ENCODE measurements at regions not wholly inside any gene's neighbourhood (a gene's known extent, or its start where the extent isn't known, plus 50 kb on each side); places are given as distances from the start of the nearest gene placed in this dataset.
A peak's percentile ranks its signal among the peaks of the same experiment; 100 is the strongest.
"Not testable (repeated sequence)": the region's sequence is repeated elsewhere in the genome, so short reads cannot be mapped to it uniquely, and the experiment has no call there.

DNA sequence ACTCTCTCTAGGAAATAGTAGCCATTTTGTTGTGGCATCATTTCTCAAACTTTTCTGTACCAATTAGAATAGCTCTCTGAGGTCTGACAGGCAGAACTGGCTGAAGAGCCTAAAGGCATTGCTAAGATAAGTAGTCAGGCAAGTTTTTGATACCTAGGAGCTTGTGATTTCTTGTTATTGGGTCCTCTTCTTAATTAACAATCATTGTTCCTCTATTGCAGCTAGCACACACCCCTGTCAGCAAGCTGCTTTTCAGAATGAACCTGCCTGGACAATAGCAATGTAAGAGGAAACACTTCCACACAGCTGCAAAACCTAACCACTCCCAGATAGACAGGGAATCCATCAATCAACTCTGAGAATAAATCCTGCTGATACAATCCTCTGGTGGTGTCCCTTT lies 403.9 kb upstream of the TBL1XR1 start:
- DNase-seq: no peak

DNA sequence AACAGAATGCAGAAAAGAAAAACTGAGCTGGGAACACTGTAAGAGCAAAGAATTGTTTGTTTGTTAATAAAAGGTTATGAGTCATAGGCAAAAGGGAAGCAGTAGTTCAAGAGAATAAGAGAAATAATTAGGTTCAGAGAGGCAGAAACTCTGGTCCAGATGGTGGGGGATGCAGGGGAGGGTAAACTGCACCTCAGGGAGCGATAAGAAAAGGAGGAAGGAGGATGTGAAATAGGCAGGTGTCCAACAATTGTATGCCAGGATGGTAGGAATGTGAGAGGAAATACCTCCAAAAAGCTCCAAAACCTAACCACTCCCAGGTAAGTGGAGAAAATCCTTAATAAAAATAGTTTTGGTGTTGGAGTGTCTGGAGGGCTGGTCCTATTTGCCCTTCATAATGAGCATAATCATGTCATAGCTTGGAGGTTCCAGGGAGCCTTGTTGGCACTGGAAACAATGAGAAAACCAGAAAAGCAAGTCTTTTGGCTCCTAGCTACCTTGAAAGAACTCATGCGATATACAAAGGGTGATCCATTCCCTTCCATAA lies 405.4 kb upstream of the TBL1XR1 start:
- DNase-seq: no peak

DNA sequence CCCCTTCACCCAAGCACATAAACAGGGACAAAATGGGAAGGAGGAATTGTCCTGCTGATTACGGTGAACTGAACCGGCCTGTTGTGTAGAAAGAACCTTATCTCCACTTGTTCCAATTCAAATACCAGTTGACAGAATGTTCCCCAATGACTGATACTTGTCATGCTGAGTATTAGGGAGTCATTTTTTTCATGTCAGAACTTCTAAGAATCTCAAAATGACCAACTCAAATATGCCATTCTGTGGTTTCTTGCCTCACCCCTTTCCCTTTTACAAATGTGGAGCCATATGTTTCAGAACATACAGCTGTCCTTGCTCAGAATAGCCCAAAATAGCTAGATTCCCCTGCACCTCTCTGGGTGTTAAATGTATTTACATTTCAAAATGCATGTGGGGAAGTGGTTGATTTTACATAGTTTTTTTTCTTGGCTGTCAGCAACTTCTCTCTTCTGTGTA lies 405.9 kb upstream of the TBL1XR1 start:
- no peak for DNase-seq

DNA sequence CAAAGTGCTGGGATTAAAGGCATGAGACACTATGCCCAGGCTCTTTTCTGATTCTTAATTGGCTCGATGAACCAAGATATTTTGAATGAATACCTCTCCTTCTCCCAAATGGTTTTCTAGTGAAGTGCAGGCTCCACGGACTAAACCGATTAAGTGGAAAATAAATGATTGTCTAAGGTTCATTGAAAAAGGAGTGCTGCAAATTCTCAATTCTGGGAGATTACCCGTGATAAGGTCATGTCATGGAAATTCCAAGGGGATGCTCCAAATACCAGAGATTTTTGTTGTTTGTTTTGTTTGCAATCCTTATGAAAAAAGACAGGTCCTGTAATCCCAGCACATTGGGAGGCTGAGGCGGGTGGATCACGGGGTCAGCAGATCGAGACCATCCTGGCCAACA lies 406.9 kb upstream of the TBL1XR1 start:
- no peak for DNase-seq

DNA sequence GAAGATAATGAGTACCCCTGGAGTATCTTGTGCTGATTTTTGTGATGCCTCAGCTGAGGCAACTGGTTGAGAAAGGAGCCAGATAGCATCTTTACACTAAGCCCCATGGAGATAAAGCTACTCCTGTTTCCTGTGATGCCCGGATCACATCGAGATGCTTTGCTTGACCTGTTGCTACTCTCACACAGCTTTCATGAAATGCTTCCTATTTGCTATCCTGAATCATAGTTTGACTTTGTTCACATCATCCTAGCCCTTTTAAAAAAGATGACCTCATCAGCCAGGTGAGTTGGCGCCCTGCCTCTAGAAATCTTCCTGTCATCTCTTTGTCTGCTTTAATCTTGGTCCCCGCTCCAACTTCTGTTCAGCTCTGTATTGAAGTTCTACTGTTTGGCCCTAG lies 409.6 kb upstream of the TBL1XR1 start:
- DNase-seq: no peak

DNA sequence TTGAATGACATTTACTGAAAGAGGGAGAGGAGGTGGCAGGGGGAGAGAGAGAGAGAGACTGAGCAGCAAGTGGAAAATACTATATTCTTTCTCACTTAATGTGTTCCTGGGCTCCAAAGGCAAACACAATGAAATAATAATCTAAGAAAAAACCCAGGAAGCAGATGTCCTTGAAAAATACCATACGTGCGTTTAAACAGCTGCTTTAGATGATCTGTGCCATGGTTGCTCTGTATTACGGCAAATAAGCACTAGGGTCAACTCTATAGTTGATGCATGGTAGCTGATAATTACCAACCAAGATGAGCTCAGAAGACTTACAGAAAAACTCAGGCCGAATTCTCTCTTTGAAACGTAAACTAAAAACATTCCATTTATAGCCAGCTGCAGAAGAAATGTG lies 410.3 kb upstream of the TBL1XR1 start:
- peak; percentile 57 for DNase-seq

DNA sequence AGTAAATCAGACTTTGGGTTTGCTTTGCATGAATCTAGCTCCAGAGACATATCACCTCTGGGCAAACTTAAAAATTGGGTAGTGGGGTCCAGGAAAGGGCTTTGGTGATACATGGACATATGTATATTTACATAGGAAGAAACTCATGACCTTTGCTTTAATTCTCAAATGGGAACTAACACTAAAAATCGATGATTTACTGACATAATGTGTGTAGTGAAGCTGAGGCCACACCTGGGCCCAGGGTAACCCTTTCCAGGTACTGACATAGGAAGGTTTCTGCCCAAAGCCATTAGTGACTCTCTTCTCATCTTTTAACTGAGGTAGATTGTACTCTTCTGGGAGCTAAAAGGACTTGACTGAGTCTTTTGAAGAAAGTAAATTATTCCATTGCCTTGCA lies 411.2 kb upstream of the TBL1XR1 start:
- no peak for DNase-seq

DNA sequence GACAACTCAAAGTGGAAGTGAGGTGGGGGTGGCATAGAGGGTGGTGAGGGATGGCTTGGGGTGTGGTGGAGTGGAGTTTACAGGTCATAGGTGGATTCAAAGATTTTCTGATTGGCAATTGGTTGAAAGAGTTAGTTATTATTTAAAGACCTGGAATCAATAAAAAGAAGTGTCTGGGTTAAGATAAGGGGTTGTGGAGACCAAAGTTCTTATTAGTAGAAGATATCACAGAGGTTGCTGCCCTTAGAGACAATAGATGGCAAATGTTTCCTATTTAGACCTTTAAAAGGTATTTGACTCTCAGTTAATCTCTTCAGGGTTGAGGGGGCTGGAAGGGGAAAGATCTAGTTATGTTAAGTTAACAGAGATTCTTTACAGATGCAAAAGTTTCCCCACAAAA lies 412.3 kb upstream of the TBL1XR1 start:
- no peak for DNase-seq

DNA sequence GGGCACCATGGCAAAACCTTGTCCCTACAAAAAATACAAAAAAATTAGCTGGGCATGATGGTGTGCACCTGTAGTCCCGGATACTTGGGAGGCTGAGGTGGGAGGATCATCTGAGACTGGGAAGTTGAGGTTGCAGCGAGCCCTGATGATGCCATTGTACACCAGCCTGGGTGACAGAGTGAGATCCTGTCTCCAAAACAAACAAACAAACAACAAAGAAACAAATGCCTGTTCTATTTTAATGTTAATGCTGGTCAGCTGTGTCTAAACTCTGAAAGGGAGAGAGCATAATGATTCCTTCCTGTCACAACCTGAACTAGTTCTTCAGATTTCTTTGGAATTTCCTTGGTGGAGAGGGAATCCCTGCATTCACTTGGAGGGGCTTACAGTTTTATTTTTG lies 413.0 kb upstream of the TBL1XR1 start:
- DNase-seq: no peak

DNA sequence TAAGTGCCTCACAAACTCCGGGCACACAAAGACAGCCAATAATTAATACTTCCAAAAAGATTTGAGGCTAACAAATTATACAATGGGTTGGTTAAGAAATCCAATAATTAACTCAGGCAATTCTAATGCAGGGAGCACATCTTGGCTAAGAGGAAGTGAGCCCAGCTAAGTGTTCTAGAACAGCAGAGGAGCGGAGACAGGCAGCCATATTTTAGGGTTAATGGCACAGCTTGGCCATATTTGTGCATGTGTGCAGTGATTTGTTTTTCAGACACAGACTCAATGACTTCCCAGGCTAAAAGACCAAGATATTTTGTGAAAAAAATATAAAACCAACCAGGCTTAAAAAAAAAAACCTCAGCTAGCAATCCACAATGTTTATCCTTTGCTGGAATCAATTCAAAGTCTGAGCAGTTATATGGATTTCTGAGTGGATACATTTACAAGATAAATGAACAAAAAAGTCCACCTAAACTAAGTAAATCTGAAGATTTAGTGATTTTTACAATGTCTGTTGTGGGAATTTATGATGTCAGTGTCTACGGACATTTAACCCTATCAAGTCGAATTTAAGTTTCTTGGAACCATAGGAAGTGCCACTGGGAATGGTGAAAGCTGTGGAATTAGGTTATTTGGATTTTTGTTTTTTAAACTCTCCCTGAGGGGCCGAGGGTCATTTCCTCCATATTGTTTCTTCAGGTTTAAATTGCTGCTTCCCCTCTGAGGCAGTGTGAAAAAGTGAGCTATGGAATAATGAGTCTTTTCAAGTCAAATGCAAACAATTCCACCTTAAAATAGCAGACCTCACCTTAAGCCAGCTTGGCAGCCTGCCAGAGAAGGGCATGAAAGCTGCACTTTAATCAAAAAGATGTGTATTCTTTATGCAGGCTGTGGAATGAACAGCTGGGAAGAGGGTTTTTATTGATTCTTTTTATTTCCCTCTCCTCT lies 413.7 kb upstream of the TBL1XR1 start:
- DNase-seq: no peak

DNA sequence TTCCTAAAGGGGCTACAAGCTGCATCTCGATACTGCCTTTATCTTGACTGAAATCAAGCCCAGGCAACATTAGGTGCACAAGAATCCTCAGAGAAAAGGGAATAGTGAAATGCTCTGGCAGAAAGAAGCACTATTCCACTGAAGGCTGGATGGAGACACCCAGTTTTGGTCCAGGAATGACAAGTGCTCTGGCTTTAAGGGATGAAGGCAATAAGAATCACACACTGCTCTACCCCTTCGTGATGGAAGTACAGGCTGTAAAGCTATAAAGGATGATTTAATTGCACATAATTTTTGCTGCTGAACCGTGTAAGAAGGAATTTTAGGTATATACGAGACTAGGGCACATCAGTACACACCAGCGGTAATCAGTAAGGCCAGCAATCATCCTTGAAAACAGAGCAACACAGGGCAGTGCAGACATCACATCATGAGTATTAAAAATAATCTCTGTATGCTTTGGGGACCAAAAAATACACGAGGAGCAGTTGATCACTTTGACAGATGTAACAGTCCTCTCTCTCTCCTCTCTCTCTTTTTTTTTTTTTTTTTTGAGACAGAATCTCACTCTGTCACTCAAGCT lies 414.6 kb upstream of the TBL1XR1 start:
- no peak for DNase-seq

DNA sequence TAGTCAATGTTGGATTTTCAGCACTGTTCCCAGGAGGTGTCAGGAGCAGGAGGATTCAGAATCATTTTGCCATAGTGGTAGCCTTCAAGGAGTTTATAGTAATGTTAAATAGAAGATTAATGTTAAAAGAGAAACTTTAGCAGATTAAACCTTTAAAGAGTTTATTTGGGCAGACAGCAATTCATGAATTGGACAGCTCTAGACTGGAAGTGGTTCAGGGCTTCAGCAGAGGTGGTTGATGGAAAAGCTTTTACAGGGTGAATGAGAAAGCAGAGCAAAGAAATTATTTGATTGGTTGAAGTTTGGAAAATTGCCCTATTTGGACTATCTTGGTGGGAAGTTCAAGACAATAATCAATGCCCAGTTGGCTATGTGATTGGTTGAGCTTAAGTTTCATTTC lies 416.6 kb upstream of the TBL1XR1 start:
- DNase-seq: no peak

DNA sequence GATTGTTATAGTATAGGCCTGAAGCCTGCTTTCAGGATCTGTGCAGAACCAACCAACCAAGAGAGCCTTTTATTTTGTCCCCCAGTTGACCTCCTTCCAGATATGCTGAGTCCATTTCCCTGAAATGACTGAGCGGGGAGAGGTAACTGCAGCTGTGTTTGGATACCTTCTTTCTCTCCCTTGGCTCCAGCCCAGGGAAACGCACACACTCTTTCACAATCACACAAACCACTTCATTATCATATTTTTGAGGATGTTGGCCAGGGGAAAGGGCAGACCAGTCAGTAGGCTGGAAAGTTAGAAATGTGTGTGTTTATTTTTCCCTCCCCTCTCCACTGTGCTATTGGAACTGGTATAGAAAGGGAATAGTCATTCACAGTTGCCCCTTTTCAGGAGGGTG lies 417.7 kb upstream of the TBL1XR1 start:
- DNase-seq: no peak

DNA sequence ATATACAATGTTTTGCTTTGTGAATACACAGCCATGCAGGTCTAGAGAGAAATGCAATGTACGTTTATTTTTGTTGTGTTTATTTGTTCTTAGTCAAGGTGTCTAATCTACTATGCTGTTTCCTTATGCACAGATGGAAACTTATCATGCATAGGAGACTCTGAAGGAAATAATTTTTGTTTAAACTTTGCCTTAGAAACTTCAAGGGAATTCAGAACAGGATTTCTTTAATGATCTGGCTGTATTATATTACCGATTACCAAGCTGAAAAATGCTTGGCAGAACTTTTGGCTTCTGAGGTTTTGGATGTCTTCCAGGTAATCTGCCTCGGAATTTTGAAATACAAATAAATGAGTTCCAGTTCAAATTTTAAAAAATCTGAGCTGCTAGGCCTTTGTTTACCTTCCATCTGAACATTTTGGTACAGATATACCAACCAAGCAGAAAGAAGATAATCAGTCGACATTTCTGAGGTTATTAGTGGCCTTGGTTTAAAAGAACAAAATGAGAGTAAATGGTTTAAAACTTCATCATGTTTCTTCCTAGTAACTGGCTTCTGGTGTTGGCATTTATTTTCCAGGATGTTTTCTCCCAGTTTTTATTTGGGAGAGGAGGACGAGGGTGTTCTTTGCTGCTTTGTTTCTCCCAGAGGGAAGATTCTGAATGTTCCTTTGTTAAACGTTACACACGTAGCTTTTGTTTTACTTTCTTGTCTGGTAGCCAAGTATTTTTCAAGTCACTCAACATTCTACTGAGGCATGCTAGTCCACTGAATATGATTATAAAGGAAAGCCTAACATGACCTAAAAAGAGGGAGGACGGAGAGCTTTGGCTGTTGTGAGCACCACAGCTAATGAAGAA lies 421.8 kb upstream of the TBL1XR1 start:
- no peak for DNase-seq

DNA sequence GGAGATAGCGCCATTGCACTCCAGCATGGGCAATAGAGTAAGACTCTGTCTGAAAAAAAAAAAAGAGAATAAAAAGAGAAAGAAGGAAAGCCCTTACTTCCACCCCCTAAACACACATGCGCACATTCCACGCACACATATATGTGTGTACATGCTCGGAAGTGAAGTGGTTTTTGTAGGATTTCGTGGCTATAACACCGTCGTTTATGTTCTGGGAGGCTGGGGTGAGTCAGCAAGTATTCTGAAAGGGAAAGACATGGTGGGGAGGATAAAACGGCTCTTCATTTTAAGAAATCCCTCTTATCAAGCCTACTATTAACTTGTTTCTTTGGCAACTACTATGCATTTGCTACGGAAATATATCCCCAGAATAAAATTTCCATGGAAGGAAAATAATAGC lies 422.8 kb upstream of the TBL1XR1 start:
- DNase-seq: no peak

DNA sequence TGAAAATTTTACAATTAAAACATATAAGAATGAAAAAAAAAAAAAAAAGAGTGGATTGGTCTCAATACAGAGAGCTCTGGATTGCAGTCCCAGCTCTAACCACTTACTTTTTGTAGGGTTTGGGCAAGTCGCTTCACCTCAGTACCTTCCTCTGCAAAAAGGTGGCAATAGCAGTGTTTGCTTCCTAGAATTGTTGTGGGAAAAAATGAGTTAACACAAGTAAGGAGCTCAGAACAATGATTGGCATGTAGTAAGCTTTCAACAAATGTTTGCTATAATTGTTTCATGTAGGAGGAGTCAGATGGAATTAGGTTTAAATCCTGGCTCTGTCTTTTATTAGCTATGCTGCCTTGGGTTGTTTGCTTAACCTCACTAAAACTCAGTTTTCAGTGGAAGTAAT lies 425.2 kb upstream of the TBL1XR1 start:
- peak; percentile 19 for DNase-seq

DNA sequence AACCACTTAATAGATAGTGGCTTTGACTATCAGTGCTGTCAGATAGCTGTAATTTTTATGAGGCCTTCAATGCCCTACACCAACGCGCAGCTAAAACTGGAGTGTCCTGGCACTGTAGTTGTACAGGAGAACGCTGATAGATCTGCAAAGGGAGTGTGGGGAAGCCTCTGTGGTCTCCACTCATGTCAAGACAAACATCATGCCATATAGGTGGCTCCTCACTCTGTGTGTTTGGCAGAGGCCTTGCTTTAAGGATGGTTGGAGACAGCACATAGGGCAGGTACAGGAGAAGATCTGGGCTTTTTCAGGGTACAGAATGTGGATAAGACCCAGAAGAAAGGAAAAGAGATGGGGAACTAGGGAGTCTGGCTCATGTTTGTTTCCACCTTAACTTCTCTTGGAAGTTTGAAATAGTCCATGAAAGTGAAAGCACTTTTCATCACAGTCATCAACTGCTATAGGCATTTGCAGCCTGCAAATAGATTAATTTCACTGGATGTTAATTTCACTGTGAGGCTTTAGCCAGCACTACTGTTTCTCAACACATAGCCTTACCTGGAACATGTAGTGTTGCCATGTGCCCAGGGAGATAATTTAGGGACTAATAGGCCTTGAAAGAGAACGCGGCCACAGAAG lies 425.8 kb upstream of the TBL1XR1 start:
- no peak for DNase-seq

DNA sequence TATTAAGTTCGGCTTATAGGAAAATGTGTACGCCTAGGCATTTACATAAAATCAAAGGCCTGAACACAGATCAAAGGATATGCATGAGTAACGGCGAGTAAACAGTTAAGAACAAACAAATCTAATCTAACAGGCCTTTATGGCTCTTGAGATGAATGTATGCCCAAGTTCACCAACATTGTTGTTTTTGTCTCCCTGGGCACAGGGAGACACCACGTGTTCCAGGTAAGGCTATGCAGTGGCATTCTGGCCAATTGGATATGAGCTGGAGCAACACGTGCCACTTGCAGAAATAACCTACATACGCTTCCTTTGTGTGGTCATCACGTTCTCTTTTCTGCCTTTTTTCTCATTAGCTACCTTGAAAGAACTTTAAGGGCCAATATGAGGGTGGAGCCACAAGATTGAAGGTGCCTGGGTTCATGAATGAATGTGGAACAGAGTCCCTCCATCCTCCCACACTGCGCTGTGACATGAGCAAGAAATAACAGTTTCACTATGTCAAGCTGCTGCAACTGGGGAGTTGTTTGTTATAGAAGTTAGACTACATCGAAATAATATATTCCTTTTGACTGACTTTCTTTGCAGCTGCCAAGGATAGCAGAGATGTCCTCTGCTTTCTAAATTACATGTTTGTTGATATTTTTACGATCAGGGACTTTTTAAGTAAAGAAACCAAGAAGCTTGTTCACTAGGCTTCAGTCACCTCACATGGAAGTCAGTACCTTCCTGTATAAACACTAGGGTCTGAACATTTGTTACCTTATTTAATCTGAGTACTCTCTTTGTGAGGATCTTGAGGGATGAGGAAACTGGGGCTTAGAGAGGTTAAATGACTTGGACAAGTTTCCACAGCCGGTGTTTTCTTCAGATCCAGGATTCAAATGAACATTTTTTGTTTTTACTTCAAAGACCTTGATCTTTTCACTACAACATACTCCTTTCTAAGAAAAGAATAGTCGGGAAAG lies 427.5 kb upstream of the TBL1XR1 start:
- DNase-seq: no peak

DNA sequence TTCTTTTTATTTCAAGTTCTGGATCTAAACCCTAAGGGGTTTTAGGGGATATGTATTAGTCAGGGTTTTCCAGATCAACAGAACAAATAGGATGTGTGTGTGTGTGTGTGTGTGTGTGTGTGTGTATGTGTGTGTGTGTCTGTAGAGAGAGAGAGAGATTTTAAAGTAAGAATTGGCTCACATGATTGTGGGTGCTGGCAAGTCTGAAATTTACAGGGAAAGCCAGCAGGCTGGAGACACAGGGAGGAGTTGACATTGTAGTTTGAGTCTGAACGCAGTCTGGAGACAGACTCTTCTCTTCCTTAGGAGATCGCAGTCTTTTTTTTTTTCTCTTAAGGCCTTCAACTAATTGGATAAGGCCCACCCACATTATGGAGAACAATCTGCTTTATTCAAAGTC lies 428.8 kb upstream of the TBL1XR1 start:
- no peak for DNase-seq

DNA sequence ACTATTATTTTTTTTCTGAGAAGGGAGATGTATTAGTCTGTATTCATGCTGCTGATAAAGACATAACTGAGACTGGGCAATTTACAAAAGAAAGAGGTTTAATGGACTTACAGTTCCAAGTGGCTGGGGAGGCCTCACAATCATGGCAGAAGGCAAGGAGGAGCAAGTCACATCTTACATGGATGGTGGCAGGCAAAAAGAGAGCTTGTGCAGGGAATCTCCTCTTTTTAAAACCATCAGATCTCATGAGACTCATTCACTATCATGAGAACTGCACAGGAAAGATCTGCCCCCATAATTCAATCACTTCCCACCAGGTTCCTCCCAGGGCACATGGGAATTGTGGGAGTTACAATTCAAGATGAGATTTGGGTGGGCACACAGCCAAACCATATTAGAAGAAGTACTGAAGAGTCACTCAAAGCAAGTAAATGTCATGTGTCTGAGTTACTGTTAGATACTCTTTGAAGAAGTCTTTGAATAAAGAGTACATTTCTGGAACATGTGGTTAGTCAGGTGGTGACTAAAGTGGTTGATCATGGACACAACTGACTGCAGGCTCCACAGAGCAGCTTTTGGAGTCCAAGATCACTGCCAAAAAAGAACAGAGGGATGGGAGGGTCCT lies 430.9 kb upstream of the TBL1XR1 start:
- DNase-seq: not testable (repeated sequence)
